GM19395 (cell line): ENCODE measurements at regions not wholly inside any gene's neighbourhood (a gene's known extent, or its start where the extent isn't known, plus 50 kb on each side); places are given as distances from the start of the nearest gene placed in this dataset.
"Not testable (repeated sequence)": the region's sequence is repeated elsewhere in the genome, so short reads cannot be mapped to it uniquely, and the experiment has no call there.

ENCODE experiments used
- ATAC-seq: cut with Tn5 transposase; IDR thresholded peaks from one replicate; pipeline ENCODE4 v1.9.1; 2021; ENCODE audit warnings: mild to moderate bottlenecking, moderate library complexity; ENCODE audit not compliant: unreplicated experiment

- ATAC-seq = no peak
Measured at GRCh38 chr1:102181341-102181740, 184.6 kb upstream of the OLFM3 start.

GRCh38 chr1:102178480-102178879 is 181.8 kb upstream of the OLFM3 start:
- ATAC-seq = no peak

DNA sequence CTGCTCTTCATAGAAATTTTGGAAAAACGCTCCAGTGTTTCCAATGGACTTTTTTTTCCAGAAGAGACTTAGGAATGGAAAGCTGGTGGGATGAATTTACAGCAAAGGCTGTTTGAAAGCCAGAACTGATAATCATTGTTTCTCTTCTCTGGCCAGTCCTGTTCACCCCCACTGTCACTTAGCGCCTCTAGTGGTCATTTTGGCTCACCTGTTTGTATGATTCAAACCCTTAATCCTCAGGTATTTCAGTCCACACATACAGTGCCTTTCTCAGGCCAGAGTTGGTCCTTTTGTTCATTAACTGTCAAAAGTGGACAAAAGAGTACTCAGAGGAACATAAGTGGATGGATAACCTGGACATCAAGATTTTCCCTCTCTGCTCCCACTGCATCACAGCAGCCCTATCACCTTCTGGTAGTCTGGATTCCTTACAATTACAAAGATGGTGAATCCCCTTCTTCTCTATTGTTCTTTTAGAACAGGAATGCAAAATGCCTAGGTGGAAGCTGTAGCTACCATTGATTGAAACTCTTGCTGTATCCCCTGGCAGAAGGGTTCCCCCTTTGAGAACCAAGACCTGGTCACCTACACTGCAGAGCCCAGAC is 177.6 kb upstream of the OLFM3 start:
- ATAC-seq = peak; percentile 92

GRCh38 chr1:102172200-102172599 is 175.5 kb upstream of the OLFM3 start:
- no peak for ATAC-seq

GRCh38 chr1:102163799-102164198 is 167.1 kb upstream of the OLFM3 start:
- no peak for ATAC-seq

DNA sequence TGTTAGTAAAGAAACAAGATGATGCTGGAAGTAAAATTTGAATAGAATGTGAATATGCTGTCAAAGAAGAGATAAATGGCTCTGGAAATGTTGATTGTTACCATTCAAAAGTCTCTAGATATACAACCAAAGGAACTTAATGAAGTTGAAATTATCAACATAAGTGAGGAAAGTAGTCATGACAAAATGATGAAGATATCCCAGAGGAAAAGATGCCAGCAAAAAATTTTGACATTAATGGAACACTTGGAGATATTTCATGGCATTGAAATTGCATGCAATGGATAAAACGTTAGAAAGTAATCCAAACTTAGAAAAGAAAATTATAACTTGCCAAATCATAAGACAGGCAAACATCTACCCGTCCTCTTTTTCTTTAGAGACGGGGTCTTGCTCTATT is 154.5 kb upstream of the OLFM3 start:
- ATAC-seq = no peak

DNA sequence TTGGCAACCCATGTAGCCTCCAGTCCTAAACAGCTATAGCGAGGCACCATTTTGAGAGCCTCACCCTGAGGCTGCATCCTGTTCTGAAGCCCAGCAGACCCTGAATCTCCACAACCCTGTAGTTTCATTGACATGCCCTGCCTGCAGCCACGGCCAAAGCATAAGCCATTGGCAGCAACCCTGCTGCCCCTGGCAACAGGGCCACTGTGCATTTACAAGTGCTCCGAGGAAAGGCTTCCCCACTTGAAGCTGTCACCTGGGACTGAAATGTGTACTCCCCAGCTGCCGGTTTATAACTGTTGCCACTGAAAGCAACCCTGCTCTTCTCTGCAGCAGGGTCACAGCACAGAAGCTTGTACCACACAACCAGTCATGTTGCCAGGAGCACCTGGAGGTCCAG is 124.2 kb upstream of the OLFM3 start:
- no peak for ATAC-seq

- no peak for ATAC-seq
Measured at GRCh38 chr1:102118150-102118549, 121.4 kb upstream of the OLFM3 start.

GRCh38 chr1:102110586-102110985 is 113.9 kb upstream of the OLFM3 start:
- no peak for ATAC-seq

DNA sequence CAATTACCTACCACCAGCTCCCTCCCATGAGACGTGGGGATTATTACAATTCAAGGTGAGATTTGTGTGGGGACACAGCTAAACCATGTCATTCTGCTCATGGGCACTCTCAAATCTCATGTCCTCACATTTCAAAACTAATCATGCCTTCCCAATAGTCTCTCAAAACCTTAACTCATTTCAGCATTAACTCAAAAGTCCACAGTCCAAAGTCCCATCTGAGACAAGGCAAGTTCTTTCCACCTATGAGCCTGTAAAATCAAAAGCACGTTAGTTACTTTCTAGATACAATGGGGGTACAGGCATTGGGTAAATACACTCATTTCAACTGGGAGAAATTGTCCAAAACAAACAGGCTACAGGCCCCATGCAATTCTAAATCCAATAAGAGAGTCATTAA is 112.8 kb upstream of the OLFM3 start:
- ATAC-seq = not testable (repeated sequence)

- no peak for ATAC-seq
Measured at GRCh38 chr1:102107441-102107840, 110.7 kb upstream of the OLFM3 start.

DNA sequence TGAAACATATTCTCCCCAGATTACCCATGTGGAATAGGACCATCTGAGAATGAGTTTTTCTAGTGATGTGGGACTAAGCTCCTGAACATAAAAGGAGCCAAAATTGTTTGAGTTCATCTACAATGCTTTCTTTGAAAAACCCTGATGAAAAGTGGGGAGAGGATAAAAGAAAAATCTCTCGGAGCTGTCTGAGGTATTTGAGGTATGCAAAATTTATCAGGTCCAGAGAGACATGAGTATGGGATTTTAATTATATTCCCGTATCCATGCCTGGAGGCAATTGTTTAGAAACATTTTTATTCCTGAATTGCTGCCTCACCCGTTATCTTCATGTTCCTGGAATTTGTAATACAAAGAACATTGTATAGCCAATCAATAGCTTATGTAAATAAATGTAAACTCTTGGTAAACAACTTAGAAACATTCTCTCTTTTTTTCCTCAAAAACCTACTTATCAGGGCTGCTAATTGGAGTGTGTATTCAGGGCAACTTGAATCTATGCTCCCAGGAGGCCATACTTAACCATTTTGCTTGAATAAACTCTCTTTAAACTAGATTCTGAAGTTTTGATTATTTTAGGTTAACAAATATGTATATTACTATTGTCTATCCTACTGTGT is 109.3 kb upstream of the OLFM3 start:
- ATAC-seq = no peak

GRCh38 chr1:102103646-102104045 is 106.9 kb upstream of the OLFM3 start:
- ATAC-seq = no peak

DNA sequence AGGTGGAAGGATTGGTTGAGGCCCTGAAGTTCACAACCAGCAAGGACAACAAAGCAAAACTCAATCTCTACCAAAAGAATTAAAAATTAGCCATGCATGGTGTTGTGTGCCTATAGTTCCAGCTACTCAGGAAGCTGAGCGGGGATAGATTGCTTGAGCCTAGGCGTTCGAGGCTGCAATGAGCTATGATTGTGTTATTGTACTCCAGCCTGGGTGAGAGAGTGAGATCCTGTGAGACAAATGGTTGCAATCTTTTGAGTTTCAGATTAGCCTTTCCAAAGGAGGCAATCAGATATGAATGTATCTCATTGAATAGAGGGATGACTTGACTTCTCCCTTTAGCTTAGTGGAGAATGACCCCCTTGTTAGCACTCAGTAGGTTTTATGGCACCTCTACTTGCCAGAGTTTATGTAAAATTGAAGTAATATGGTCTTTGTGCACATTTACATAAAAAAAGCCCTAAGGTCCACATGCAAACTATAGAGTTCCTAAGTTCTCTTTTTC is 105.6 kb upstream of the OLFM3 start:
- no peak for ATAC-seq

GRCh38 chr1:102100666-102101065 is 103.9 kb upstream of the OLFM3 start:
- ATAC-seq = no peak

GRCh38 chr1:102099916-102100315 is 103.2 kb upstream of the OLFM3 start:
- no peak for ATAC-seq

GRCh38 chr1:102098536-102098935 is 101.8 kb upstream of the OLFM3 start:
- ATAC-seq = no peak

DNA sequence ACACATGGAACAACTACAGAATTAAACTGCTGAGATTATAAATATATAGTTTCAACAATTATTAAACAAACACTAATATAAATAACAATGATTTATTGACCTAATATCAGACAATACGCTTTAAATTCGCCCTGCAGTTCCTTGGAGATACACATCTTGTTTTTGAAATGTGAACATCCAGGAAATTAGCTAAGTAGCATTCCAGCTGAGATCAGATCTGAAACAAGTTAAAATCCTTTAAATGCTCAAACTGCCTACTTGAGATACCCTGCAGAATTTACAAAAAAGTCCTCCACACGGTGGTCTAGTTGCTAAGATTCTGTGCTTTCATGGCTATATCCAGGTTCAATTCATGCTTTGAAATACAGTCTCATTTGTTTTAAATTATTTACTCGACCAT is 101.4 kb upstream of the OLFM3 start:
- ATAC-seq = no peak

DNA sequence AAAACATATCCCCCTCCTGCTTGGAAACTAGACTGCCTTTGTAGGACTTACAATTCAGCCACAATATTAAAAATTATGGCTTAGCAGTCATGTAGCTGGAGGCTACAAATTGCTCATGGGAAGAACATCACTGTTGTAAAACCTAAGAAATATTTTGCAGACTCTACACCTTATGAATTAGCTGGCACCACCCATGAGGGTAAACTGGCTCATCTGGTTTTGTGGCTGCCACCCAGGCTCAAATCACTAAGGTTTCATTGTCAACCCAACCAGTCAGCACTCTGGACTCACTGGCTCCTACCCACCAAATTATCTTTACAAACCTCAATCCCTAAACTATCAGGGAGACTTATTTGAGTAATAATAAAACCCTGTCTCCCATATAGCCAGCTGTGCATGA is 100.7 kb upstream of the OLFM3 start:
- ATAC-seq = no peak

DNA sequence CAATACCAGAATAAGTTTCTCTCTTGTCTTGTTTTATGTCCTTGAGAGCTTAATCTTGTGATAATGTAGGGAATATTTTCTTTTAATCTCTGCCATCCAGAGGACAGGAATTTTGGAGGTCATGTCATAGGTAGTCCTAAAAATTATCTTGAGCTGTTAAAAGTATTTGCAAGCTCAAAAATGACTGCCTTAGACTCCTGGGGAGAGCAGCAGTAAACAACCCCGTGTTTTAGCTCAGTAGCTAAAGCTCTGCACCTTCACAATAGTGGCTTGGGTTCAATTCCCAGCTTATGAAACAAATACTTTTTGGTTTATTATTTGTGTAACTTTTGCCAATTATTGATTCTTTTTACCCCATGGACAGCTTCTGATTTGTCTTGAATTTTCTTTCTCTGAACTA is 99.4 kb upstream of the OLFM3 start:
- no peak for ATAC-seq

DNA sequence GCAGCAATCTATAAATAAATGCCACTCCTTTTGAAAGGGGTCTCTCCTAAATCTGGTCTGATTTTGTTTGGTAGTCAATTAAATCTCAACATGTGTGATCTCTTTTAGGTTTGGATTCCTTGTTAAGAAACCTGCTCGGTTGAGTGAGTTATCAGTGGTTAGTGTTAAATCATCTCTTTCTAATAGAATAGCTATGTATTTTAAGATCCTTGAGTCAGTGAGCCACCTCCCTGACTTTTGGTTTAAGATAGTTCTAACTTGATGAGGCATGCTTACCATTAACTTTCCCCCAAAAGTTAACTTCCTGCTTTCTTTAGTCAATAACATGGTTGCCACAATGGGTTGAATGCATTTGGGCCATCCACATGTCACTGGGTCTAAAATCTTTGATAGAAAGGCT is 93.1 kb upstream of the OLFM3 start:
- no peak for ATAC-seq

GRCh38 chr1:102085896-102086295 is 89.2 kb upstream of the OLFM3 start:
- ATAC-seq = no peak
